ENCODE measurements at regions not wholly inside any gene's neighbourhood (a gene's known extent, or its start where the extent isn't known, plus 50 kb on each side); places are given as distances from the start of the nearest gene placed in this dataset.

DNA sequence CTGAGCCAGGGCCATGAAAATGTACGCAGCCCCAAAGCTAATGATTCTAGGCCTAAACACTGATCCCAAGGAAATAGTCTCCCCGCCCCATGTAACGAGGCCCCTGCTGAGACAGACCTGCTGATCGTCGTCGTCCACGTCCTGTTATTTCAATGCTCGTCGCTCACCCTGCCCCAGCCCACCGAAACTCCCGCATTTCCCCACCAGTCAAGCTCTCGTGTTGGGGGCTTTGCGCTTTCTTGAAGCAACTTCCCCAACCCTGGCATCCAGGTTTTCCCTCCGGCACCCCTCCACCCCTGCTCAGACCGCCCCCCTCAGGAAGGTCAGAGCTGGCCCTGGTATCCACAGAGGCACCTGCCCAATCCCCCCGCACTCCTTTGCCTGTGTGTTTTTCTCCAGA, 58.8 kb upstream of the LINC01488 start:
- TF ChIP-seq EZH2 (IDR thresholded peaks at IDR 0.05; ENCODE audit: borderline replicate concordance, low read depth, low read length, severe bottlenecking) (no peak), CTCF (IDR thresholded peaks at IDR 0.05; ENCODE audit: extremely low read depth in 1 of 2, insufficient read depth in 1 of 2, low read depth in 1 of 2, low read length in 2 of 2) (no peak), POLR2A (IDR thresholded peaks at IDR 0.05; ENCODE audit: low read depth, low read length) (no peak), POLR2AphosphoS5 (IDR thresholded peaks at IDR 0.05; ENCODE audit: insufficient read depth, low read depth, low read length) (no peak)
